ENCODE measurements at regions not wholly inside any gene's neighbourhood (a gene's known extent, or its start where the extent isn't known, plus 50 kb on each side); places are given as distances from the start of the nearest gene placed in this dataset.

DNA sequence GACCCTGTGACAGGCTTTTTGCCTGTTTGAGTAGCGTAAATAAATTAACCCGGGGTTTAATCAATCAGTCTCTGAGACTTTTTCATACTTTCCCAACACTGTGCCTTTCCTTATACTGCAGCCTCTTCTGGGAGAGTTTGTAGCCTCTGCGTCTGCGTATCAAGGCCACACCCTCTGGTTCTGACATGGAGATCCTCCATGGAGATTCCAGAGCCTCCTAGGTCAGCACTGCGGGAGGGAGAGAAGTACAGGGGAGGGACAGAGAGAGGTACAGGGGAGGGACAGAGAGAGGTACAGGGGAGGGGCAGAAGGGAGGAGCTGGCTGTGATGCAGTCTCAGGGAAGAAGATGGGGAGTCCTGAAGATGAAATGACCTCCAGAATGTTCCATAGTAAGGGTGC lies 166.0 kb downstream of the ARL4C start:
- H3K4me1 Mint-ChIP-seq (ENCODE audit: low read depth): peaks cover 29% of the 10 kb centered on the region
- CTCF ChIA-PET: no interaction called here
- H3K27ac Mint-ChIP-seq: no peak overlapping the region
- H3K36me3 Mint-ChIP-seq (ENCODE audit: low read depth): no peaks in the 10 kb centered on the region
- intact Hi-C loops (cut with micrococcal nuclease): no loop called here
- H3K4me3 Mint-ChIP-seq: no peak overlapping the region
- no peak for DNase-seq
- no peaks in the 10 kb centered on the region for H3K27me3 Mint-ChIP-seq (ENCODE audit: low read depth)
- H3K9me3 Mint-ChIP-seq: no peaks in the 10 kb centered on the region

DNA sequence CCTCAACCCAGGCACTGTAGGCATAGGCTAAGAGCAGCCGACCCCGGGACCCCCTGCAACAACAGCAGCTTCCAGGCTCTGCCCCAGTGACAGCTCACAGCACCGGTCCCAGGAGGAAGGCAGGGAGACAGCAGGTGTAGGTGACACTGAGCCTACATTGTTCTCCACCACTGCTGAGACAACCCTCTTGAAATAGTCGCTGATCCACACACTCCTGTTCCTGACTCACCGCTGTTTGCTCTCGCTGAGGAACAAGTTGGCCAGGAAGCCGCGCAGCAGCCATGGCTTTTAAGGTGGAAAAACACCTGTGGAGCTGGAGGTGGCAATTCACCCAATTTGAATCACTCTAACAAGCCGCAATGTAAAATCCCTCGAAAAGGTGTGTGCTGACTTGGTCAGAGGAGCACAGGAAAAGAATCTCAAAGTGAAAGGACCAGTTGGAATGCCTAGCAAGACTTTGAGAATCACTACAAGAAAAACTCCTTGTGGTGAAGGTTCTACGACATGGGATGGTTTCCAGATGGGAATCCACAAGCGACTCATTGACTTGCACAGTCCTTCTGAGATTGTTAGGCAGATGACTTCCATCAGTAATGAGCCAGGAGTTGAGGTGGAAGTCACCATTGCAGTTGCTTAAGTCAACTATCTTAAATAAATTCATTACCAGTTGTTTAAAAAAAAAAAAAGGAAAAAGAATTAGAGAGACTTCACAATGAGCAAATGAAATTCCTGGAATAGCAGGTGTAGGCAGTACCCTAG lies 167.5 kb downstream of the ARL4C start:
- Mint-ChIP-seq H3K4me1 (ENCODE audit: low read depth) (peaks cover 28% of the 10 kb centered on the region), H3K27ac (no peak overlapping the region), H3K36me3 (ENCODE audit: low read depth) (no peaks in the 10 kb centered on the region), H3K4me3 (no peak overlapping the region), H3K9me3 (no peaks in the 10 kb centered on the region), H3K27me3 (ENCODE audit: low read depth) (no peaks in the 10 kb centered on the region)
- no peak for DNase-seq
- intact Hi-C loops (cut with micrococcal nuclease): no loop called here
- CTCF ChIA-PET: no interaction called here

DNA sequence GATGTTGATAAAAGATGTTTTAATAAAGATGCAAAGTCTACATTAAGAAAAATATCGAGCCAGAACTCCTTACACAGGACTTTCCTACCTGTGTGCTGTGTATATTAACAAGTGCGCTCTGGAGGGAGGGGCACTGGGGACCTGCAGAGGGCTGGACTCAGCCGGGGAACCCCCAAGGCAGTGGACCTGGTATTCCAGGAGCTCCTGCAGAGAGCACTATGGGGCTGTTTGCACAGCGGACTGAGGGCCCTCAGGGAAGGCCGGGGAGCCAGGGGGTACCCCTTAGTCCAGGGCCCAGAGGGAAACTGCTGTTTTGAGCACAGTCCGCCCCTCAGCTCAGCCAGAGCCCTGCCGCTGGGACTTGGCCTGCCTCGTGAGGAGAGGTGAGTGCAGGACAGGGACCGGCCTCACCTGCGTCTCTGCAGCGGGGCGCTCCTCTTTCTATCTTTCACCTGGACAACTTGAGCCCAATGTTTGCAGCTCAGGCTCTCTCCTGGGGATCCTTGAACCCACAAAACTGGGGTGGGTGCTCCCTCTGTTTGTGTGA lies 168.4 kb downstream of the ARL4C start:
- intact Hi-C loops (cut with micrococcal nuclease): no loop called here
- Mint-ChIP-seq H3K36me3 (ENCODE audit: low read depth) (no peaks in the 10 kb centered on the region), H3K4me1 (ENCODE audit: low read depth) (peaks cover 34% of the 10 kb centered on the region), H3K4me3 (no peak overlapping the region), H3K27ac (no peak overlapping the region), H3K9me3 (no peaks in the 10 kb centered on the region), H3K27me3 (ENCODE audit: low read depth) (no peaks in the 10 kb centered on the region)
- CTCF ChIA-PET: no interaction called here
- no peak for DNase-seq

DNA sequence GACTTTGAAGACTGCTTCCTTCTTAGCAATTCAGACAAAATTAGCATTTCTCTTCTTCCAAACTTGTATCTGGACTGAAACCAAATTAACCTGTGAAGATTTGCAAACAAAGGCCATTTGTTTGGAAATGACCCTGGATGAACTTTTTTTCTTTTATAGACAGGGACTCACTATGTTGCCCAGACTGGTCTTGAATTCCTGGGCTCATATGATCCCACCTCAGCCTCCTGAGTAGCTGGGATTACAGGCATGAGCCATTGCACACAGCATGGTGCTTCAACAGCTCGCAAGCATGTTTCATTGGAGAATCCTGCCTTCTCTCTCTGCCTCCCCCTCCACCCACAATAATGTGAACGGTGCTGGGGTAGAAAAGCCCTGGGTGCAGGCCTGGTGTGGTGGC lies 170.2 kb downstream of the ARL4C start:
- DNase-seq: no peak
- no peak overlapping the region for H3K4me3 Mint-ChIP-seq
- H3K4me1 Mint-ChIP-seq (ENCODE audit: low read depth): peaks cover 35% of the 10 kb centered on the region
- no peaks in the 10 kb centered on the region for H3K36me3 Mint-ChIP-seq (ENCODE audit: low read depth)
- CTCF ChIA-PET: interaction anchor here (0.6 to 0.7 kb wide), 2 partner anchors 10 to 23 kb away, joined by 3 to 6 read pairs; no protein-coding TSS in a partner anchor
- no peak overlapping the region for H3K27ac Mint-ChIP-seq
- H3K9me3 Mint-ChIP-seq: no peaks in the 10 kb centered on the region
- no peaks in the 10 kb centered on the region for H3K27me3 Mint-ChIP-seq (ENCODE audit: low read depth)
- intact Hi-C loops (cut with micrococcal nuclease): no loop called here

DNA sequence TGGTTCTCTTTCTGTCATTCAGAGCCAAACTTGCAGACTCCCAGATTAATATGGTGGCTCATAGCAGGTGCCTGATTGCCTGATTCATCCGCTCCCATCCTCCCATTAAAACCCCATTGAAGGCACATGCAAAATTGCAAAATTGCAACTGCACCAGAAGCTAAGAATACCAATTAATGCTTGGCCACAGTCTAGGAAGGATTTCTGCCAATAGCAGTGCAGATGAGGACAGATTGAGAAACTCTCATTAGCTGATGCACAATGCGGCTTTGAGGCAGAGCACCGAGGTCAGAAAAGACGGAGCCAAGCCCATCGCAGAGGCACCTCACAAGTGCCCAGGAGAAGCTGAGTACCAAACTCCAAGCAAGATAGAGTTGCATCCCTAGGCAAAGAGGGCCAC lies 172.8 kb downstream of the ARL4C start:
- H3K4me1 Mint-ChIP-seq (ENCODE audit: low read depth): peaks cover 37% of the 10 kb centered on the region
- peak overlapping the region; percentile 8 for H3K27ac Mint-ChIP-seq
- H3K36me3 Mint-ChIP-seq (ENCODE audit: low read depth): no peaks in the 10 kb centered on the region
- H3K27me3 Mint-ChIP-seq (ENCODE audit: low read depth): no peaks in the 10 kb centered on the region
- no peaks in the 10 kb centered on the region for H3K9me3 Mint-ChIP-seq
- CTCF ChIA-PET: interaction anchor here (0.9 kb wide), 1 partner anchor 130 kb away, joined by 3 read pairs; no protein-coding TSS in a partner anchor
- no peak overlapping the region for H3K4me3 Mint-ChIP-seq
- intact Hi-C loops (cut with micrococcal nuclease): no loop called here
- DNase-seq: no peak

DNA sequence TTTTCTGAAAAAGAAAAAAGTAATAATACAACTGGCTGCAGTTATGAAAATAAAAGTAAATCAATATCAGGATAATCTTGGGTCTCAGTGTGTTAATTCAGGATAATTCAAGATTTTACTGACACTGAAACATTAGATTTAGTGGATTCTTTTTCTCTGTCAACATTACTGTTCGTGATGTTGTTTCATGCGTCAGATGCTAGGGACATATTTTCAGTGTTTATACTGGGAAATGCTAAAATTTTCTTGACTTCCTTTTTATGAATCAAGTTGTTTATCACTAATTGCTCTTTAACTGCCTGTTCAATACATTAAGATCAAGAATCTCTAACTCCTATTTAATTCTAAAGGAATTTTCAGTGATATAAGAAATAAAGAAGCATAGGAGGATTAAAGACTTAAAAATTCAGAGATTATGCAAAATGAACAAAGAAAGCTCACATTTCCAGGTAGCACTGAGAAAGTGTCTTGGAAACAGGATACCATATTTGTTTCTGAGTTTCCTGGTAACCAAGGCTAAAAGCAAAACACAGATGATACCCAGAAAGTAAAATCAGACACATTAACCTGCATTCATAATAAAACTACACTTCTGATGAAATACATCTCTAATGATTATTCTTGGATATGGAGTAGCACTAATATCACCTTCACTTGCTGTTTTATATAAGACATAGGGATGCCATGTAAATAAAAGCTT lies 174.0 kb downstream of the ARL4C start:
- Mint-ChIP-seq H3K4me1 (ENCODE audit: low read depth) (peaks cover 42% of the 10 kb centered on the region), H3K36me3 (ENCODE audit: low read depth) (no peaks in the 10 kb centered on the region), H3K27me3 (ENCODE audit: low read depth) (no peaks in the 10 kb centered on the region), H3K9me3 (no peaks in the 10 kb centered on the region), H3K4me3 (no peak overlapping the region), H3K27ac (peak overlapping the region; percentile 69)
- DNase-seq: no peak
- CTCF ChIA-PET: no interaction called here
- intact Hi-C loops (cut with micrococcal nuclease): loop anchor here (1.0 kb wide), 2 partner anchors 15 to 31 kb away; no protein-coding TSS in a partner anchor

DNA sequence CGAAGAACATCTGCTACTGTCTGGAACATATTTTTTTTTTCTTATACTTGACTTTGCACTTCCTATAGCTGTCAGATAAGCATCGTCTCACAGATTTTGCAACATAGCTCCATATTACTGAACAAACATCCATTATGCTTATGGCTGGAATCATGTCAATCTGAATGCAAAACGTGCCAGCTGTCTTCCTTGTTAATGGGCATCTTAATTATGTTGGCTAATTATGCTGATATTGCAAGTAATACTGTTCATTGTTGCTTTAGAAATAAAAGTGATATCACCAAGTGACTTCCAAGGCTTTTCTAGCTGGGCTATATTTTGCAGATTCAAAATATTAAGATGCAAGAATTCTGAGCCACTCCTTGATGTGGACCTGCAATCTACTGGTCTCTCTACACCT lies 176.8 kb downstream of the ARL4C start:
- H3K27me3 Mint-ChIP-seq (ENCODE audit: low read depth): no peaks in the 10 kb centered on the region
- CTCF ChIA-PET: no interaction called here
- H3K27ac Mint-ChIP-seq: peak overlapping the region; percentile 19
- no peaks in the 10 kb centered on the region for H3K36me3 Mint-ChIP-seq (ENCODE audit: low read depth)
- H3K4me1 Mint-ChIP-seq (ENCODE audit: low read depth): peaks cover 42% of the 10 kb centered on the region
- intact Hi-C loops (cut with micrococcal nuclease): no loop called here
- DNase-seq: no peak
- no peak overlapping the region for H3K4me3 Mint-ChIP-seq
- no peaks in the 10 kb centered on the region for H3K9me3 Mint-ChIP-seq

DNA sequence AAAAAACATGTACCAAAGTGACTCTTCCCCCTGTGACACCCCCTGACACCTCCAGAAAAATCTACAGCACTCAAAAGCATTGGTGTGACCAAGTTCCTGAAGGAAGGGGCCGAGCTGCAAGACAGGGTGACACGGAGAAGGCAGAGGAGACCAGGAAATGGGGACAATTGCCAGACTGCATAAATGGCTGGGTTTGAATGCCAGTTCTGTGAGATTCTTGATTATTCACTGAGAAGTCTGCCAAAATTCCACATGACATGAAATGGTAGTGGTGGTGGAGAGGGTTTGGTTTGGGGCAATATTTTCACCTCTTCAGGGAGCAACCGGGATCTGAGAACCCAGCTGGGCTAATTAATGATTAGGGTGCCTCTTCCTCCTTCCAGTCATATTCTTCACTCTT lies 178.5 kb downstream of the ARL4C start:
- Mint-ChIP-seq H3K9me3 (no peaks in the 10 kb centered on the region), H3K27ac (no peak overlapping the region), H3K4me1 (ENCODE audit: low read depth) (peaks cover 28% of the 10 kb centered on the region), H3K27me3 (ENCODE audit: low read depth) (no peaks in the 10 kb centered on the region), H3K36me3 (ENCODE audit: low read depth) (no peaks in the 10 kb centered on the region), H3K4me3 (no peak overlapping the region)
- intact Hi-C loops (cut with micrococcal nuclease): no loop called here
- no peak for DNase-seq
- CTCF ChIA-PET: interaction anchor here (0.9 kb wide), 1 partner anchor 46 kb away, joined by 3 read pairs; no protein-coding TSS in a partner anchor

DNA sequence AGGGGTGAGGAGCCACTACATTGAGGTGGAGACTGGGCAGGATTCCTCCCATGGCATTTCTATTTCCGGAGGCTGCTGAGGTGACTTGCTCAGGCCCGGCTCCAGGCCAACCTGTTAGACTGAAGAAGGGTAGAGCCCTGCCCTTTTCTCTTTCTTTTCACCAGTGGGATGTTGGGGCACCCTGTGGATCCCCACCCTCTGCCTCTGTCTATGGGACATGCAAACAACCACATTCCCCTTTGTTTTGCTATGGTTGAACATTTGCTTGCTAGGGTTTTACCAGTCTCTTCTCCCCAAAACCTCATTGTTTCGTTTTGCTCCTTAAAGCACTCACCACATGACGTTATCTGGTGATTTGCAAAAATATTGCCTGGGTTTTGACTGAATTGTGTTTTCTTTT lies 183.3 kb downstream of the ARL4C start:
- CTCF ChIA-PET: no interaction called here
- Mint-ChIP-seq H3K9me3 (no peaks in the 10 kb centered on the region), H3K4me3 (no peak overlapping the region), H3K27me3 (ENCODE audit: low read depth) (no peaks in the 10 kb centered on the region), H3K27ac (no peak overlapping the region), H3K36me3 (ENCODE audit: low read depth) (no peaks in the 10 kb centered on the region), H3K4me1 (ENCODE audit: low read depth) (peaks cover 32% of the 10 kb centered on the region)
- intact Hi-C loops (cut with micrococcal nuclease): no loop called here
- no peak for DNase-seq

DNA sequence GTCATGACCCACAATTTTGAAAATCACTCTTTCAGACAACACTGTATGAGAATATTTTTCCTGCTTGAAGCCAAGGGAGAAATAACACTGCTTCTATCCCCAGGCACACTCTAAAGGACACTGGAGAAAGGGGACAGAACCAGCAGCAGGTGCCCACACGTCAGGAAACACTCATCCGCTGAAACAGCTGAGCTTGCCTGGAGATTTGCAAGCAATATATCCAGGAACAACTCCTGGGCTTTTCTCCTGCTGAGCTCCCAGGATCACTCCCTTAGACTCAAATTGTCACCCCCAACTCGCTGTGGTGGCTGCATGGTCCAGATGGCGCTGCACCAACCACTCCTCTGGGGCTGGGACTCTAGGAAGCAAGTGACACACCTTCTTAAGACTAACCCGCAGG lies 186.7 kb downstream of the ARL4C start:
- DNase-seq: no peak
- H3K27me3 Mint-ChIP-seq (ENCODE audit: low read depth): no peaks in the 10 kb centered on the region
- peaks cover 45% of the 10 kb centered on the region for H3K4me1 Mint-ChIP-seq (ENCODE audit: low read depth)
- H3K36me3 Mint-ChIP-seq (ENCODE audit: low read depth): no peaks in the 10 kb centered on the region
- intact Hi-C loops (cut with micrococcal nuclease): no loop called here
- H3K4me3 Mint-ChIP-seq: no peak overlapping the region
- CTCF ChIA-PET: interaction anchor here (0.6 to 3.4 kb wide), 3 partner anchors 21 to 174 kb away, joined by 3 to 27 read pairs (median 4); no protein-coding TSS in a partner anchor
- H3K9me3 Mint-ChIP-seq: peaks cover 6% of the 10 kb centered on the region
- H3K27ac Mint-ChIP-seq: peak overlapping the region; percentile 99

DNA sequence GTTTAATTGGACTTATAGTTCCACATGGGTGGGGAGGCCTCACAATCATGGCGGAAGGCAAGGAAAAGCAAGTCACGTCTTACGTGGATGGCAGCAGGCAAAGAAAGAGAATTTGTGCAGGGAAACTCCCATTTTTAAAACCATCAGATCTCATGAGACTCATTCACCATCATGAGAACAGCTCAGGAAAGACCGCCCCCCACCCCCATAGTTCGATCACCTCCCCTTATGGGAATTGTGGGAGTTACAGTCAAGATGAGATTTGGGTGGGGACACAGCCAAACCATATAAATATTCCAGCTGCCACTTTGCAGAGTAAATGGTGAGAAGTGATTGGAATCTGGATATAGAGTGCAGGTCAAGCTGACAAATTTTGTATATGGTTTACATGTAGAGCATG lies 187.4 kb downstream of the ARL4C start:
- Mint-ChIP-seq H3K4me3 (peak overlapping the region; percentile 53), H3K27me3 (ENCODE audit: low read depth) (no peaks in the 10 kb centered on the region), H3K4me1 (ENCODE audit: low read depth) (peaks cover 47% of the 10 kb centered on the region), H3K36me3 (ENCODE audit: low read depth) (no peaks in the 10 kb centered on the region), H3K27ac (peak overlapping the region; percentile 99), H3K9me3 (peaks cover 6% of the 10 kb centered on the region)
- CTCF ChIA-PET: interaction anchor here (0.6 to 3.4 kb wide), 7 partner anchors 15 to 286 kb away, joined by 3 to 27 read pairs (median 4); no protein-coding TSS in a partner anchor
- intact Hi-C loops (cut with micrococcal nuclease): loop anchor here (1.0 kb wide), 1 partner anchor 113 kb away; no protein-coding TSS in a partner anchor
- peak; percentile 66 for DNase-seq

DNA sequence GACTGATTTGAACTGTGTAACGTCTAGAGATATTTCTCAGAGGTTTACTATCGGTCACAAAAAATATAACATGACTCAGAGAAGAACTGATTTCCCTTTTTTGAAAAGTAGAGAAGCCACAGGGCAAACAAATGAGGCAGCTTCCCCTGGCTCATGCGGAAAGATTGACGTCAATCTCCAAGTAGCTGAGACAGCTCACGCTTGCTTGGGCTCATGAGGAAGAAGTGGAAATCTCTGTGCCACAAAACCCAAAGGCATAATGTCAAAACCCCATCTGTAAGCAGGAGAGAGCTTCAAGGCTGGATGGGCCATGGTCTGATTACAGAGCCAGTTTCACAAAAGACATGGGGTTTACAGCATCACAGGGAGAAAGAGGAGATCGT lies 188.1 kb downstream of the ARL4C start:
- H3K4me1 Mint-ChIP-seq (ENCODE audit: low read depth): peaks cover 50% of the 10 kb centered on the region
- CTCF ChIA-PET: interaction anchor here (0.6 to 3.4 kb wide), 7 partner anchors 10 to 285 kb away, joined by 3 to 27 read pairs (median 4); no protein-coding TSS in a partner anchor
- no peaks in the 10 kb centered on the region for H3K36me3 Mint-ChIP-seq (ENCODE audit: low read depth)
- H3K27ac Mint-ChIP-seq: peak overlapping the region; percentile 99
- H3K9me3 Mint-ChIP-seq: peaks cover 6% of the 10 kb centered on the region
- peak; percentile 89 for DNase-seq
- H3K27me3 Mint-ChIP-seq (ENCODE audit: low read depth): no peaks in the 10 kb centered on the region
- peak overlapping the region; percentile 53 for H3K4me3 Mint-ChIP-seq
- intact Hi-C loops (cut with micrococcal nuclease): loop anchor here (1.0 kb wide), 8 partner anchors 13 to 180 kb away; no protein-coding TSS in a partner anchor

Data from activated naive CD4-positive, alpha-beta T cell treated with anti-CD3 and anti-CD28 coated beads for 36 hours (primary cell).